CD14-positive monocyte (primary cell): ENCODE measurements at regions not wholly inside any gene's neighbourhood (a gene's known extent, or its start where the extent isn't known, plus 50 kb on each side); places are given as distances from the start of the nearest gene placed in this dataset.
"Not testable (repeated sequence)": the region's sequence is repeated elsewhere in the genome, so short reads cannot be mapped to it uniquely, and the experiment has no call there.

Experiments used
- DNase-seq, 3 donors: peaks; one replicate each; pipeline ENCODE4 v3.0.0-alpha.2; 2011 to 2022
- H2AFZ ChIP-seq: 2 replicates; pipeline ENCODE4 v1.6.0; 2012; ENCODE audit warnings: mild to moderate bottlenecking, low read depth, low read length, inconsistent platforms; ENCODE audit not compliant: insufficient read depth, poor library complexity, severe bottlenecking
- H3K27ac ChIP-seq, 2 donors: 1 replicate in 1 of 2; 2 replicates in 1 of 2; pipeline ENCODE4 v1.5.1; 2012 to 2013; ENCODE audit warnings: low read length in 2 of 2, control low read depth in 1 of 2, inconsistent platforms in 1 of 2, low read depth in 1 of 2, mild to moderate bottlenecking in 1 of 2
- H3K27me3 ChIP-seq, 2 donors: one replicate each; pipeline versions ENCODE4 v1.6.0 to v1.6.1; 2011 to 2013; ENCODE audit warnings: low read length in 2 of 2; ENCODE audit not compliant: control insufficient read depth in 2 of 2, insufficient read depth in 2 of 2
- H3K36me3 ChIP-seq, 2 donors: replicated peaks in 1 of 2; 1 replicate in 1 of 2; 2 replicates in 1 of 2; pipeline versions ENCODE4 v1.5.1 to v1.6.1; 2012 to 2013; ENCODE audit warnings: low read length in 2 of 2, control low read depth in 1 of 2, inconsistent platforms in 1 of 2, mild to moderate bottlenecking in 1 of 2; ENCODE audit not compliant: insufficient read depth in 2 of 2, control insufficient read depth in 1 of 2
- H3K4me1 ChIP-seq, 2 donors: 1 replicate in 1 of 2; 2 replicates in 1 of 2; pipeline versions ENCODE4 v1.5.1 to v1.6.1; 2012 to 2013; ENCODE audit warnings: low read length in 2 of 2, control low read depth in 1 of 2, inconsistent platforms in 1 of 2, mild to moderate bottlenecking in 1 of 2, moderate library complexity in 1 of 2; ENCODE audit not compliant: insufficient read depth in 2 of 2, control insufficient read depth in 1 of 2
- H3K4me2 ChIP-seq: replicated peaks from 2 replicates; pipeline ENCODE3; 2012; ENCODE audit warnings: low read length, moderate library complexity, mild to moderate bottlenecking; ENCODE audit not compliant: poor library complexity, severe bottlenecking; ENCODE audit errors: extremely low read depth
- H3K4me3 ChIP-seq, 3 experiments: fragments of 200-600 bp in 1 of 3; sonication (generic) in 1 of 3; replicated peaks in 1 of 3; 1 replicate in 2 of 3; 2 replicates in 1 of 3; pipeline ENCODE4 v1.5.1; 2011 to 2013; ENCODE audit warnings: low read length in 3 of 3, mild to moderate bottlenecking in 3 of 3, control low read depth in 2 of 3, low read depth in 2 of 3, inconsistent platforms in 1 of 3, moderate library complexity in 1 of 3
- H3K79me2 ChIP-seq: 2 replicates; pipeline ENCODE4 v1.6.0; 2012; ENCODE audit warnings: mild to moderate bottlenecking, control low read depth, inconsistent platforms, low read length, moderate library complexity; ENCODE audit not compliant: insufficient read depth
- H3K9ac ChIP-seq: 2 replicates; pipeline ENCODE4 v1.6.0; 2017; ENCODE audit warnings: low read length, mild to moderate bottlenecking; ENCODE audit not compliant: insufficient read depth, poor library complexity, severe bottlenecking
- H3K9me3 ChIP-seq, 2 donors: replicated peaks in 1 of 2; 1 replicate in 1 of 2; 2 replicates in 1 of 2; pipeline versions ENCODE4 v1.5.1 to v1.6.1; 2012 to 2013; ENCODE audit warnings: low read length in 2 of 2, control low read depth in 1 of 2; ENCODE audit not compliant: control insufficient read depth in 1 of 2, insufficient read depth in 1 of 2
- H4K20me1 ChIP-seq: 2 replicates; pipeline ENCODE4 v1.6.0; 2012; ENCODE audit warnings: mild to moderate bottlenecking, low read length, control low read depth, moderate library complexity; ENCODE audit not compliant: insufficient read depth
- H3K27ac Mint-ChIP-seq, 7 donors: one replicate each; pipeline ENCODE4 v1.8.0; 2020; ENCODE audit warnings: mild to moderate bottlenecking in 7 of 7, mixed read lengths in 7 of 7, moderate library complexity in 6 of 7, inconsistent platforms in 2 of 7
- H3K27me3 Mint-ChIP-seq, 3 donors: one replicate each; pipeline ENCODE4 v1.8.0; 2021 to 2022; ENCODE audit warnings: low read depth in 3 of 3, mild to moderate bottlenecking in 3 of 3, mixed read lengths in 3 of 3, moderate library complexity in 3 of 3, inconsistent platforms in 1 of 3
- H3K36me3 Mint-ChIP-seq, 2 donors: one replicate each; pipeline ENCODE4 v1.8.0; 2020; ENCODE audit warnings: mixed read lengths in 2 of 2, inconsistent platforms in 1 of 2, mild to moderate bottlenecking in 1 of 2
- H3K4me1 Mint-ChIP-seq: one replicate; pipeline ENCODE4 v1.8.0; 2020; ENCODE audit warnings: mild to moderate bottlenecking, mixed read lengths
- H3K4me3 Mint-ChIP-seq, 2 donors: one replicate each; pipeline ENCODE4 v1.8.0; 2020; ENCODE audit warnings: mild to moderate bottlenecking in 2 of 2, mixed read lengths in 2 of 2, moderate library complexity in 1 of 2
- H3K9me3 Mint-ChIP-seq, 7 donors: one replicate each; pipeline ENCODE4 v1.8.0; 2020 to 2022; ENCODE audit warnings: mixed read lengths in 7 of 7, mild to moderate bottlenecking in 6 of 7, moderate library complexity in 6 of 7, inconsistent platforms in 2 of 7
- WGBS: methylation state at CpG from one replicate; pipeline ENCODE4 v1.1.5; 2013; ENCODE audit warnings: missing lambda C conversion rate; ENCODE audit not compliant: insufficient coverage; 5-methylcytosine and 5-hydroxymethylcytosine counted together
- intact Hi-C, 2 donors: fragments of 100-400 bp; cut with micrococcal nuclease; formaldehyde crosslinking; loops; one replicate each; pipeline versions ENCODE4 v1.15.0 to v1.15.1; 2023
- TF ChIP-seq, protein P1 (sequence below): fragments of 200-600 bp; IDR thresholded peaks from one replicate; pipeline ENCODE4 v1.8.0; 2022; ENCODE audit warnings: antibody characterized with exemption, mild to moderate bottlenecking

DNA sequence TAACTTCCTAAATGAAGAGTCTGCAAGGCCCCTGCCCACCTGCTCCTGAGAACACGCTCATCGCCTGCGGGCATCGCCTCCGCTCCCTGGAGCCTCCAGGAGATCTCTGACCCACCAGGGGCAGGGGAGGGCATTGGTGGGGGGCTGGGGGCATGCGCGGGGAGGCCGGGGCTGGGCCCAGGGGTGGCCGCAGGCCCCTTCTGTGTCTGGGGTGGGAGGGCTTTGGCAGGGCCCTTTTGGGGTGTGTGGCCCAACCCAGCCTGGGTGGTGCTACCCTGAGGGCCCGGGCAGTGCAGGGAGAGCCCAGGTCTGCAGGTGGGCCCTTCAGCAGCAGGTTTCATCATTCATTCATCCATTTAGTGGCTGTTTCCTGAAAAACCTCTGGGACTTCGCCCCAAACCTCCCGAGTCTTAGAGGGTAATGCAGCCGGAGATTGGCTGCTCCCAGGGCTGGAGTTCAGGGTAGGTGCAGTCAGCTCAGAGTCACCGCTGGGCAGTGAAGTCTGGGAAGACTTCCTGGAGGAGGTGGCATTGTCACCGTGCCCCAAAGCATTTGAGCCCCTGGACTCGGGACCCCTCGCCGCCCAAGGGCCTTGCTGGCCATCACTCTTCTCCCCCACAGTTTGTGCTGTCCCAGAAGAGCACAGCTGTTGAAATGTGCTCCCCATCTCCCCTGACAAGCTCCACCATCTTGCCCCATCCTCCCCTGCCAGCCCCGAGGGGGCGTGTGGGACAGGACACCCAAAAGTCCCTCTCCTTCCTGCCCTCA, 255.1 kb downstream of the PARP8 start:
- Mint-ChIP-seq H3K36me3 (no peaks in the 10 kb centered on the region), H3K27me3 (peaks cover 2 to 10% (median 5%) of the 10 kb centered on the region in 3 donors), H3K4me1 (no peaks in the 10 kb centered on the region), H3K27ac (no peak overlapping the region), H3K4me3 (no peak overlapping the region), H3K9me3 (peaks cover 4 to 22% (median 13%) of the 10 kb centered on the region in 7 donors)
- no peak overlapping the region for H3K27ac ChIP-seq
- peaks cover 0 to 21% of the 10 kb centered on the region in 2 donors for H3K9me3 ChIP-seq
- no peaks in the 10 kb centered on the region for H3K4me1 ChIP-seq
- H3K9ac ChIP-seq: no peak overlapping the region
- no peaks in the 10 kb centered on the region for H3K27me3 ChIP-seq
- 92% methylated on average over 8 of the region's 20 CpGs for WGBS
- H3K4me2 ChIP-seq: no peak overlapping the region
- DNase-seq: no peak
- H2AFZ ChIP-seq: no peak overlapping the region
- no peaks in the 10 kb centered on the region for H3K79me2 ChIP-seq
- no peaks in the 10 kb centered on the region for H3K36me3 ChIP-seq
- intact Hi-C loops: no loop called here
- no peak overlapping the region for H3K4me3 ChIP-seq
- TF ChIP-seq, protein P1, sequence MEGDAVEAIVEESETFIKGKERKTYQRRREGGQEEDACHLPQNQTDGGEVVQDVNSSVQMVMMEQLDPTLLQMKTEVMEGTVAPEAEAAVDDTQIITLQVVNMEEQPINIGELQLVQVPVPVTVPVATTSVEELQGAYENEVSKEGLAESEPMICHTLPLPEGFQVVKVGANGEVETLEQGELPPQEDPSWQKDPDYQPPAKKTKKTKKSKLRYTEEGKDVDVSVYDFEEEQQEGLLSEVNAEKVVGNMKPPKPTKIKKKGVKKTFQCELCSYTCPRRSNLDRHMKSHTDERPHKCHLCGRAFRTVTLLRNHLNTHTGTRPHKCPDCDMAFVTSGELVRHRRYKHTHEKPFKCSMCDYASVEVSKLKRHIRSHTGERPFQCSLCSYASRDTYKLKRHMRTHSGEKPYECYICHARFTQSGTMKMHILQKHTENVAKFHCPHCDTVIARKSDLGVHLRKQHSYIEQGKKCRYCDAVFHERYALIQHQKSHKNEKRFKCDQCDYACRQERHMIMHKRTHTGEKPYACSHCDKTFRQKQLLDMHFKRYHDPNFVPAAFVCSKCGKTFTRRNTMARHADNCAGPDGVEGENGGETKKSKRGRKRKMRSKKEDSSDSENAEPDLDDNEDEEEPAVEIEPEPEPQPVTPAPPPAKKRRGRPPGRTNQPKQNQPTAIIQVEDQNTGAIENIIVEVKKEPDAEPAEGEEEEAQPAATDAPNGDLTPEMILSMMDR: no peak
- H4K20me1 ChIP-seq: no peaks in the 10 kb centered on the region

DNA sequence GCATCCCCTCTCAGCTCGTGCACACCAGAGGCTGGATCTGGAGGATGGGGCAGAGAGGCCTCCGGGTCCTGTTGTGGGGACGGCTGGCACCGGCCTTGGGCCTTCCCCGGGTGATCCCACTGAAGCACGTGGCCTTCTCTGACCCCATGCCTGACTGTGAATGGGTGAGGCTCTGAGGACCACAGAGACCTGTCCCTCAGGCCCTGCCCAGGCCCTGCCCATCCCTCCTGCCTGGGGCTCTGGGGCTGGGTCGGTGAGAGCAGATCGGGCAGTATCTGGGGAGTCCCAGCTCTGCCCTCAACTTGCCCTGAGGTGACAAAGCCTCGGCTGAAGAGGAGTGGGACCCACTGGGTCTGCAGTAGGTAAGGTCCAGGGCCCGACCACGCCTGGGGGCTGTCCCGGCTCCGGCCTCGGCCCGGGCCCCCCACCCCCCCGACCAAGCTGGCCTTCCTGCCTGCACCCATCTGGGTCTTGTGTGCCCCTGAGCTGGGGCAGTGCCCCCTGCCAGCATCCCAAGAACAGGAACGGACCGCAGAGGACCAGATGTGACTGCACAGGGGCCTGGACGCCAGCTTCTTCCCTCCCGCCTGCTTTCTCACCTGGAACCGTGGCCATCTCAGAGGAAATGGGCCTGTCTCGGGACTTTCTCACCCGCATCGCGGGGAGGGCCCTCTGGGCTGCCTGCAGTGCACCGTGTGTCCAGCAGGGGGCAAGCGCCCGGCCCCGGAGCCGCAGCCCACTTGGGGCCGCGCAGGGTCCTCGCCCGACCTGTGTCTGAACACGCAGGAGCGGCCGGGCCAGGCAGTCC, 255.9 kb downstream of the PARP8 start:
- H3K36me3 Mint-ChIP-seq, DNase-seq, H3K4me2 ChIP-seq, H3K4me3 ChIP-seq, H3K79me2 ChIP-seq, H3K36me3 ChIP-seq, H3K27me3 ChIP-seq, H3K27me3 Mint-ChIP-seq, intact Hi-C loops, H4K20me1 ChIP-seq, H2AFZ ChIP-seq, H3K27ac Mint-ChIP-seq, H3K4me3 Mint-ChIP-seq, H3K9ac ChIP-seq, H3K4me1 Mint-ChIP-seq, H3K4me1 ChIP-seq, H3K27ac ChIP-seq: not testable (repeated sequence)
- peaks cover 4 to 22% (median 13%) of the 10 kb centered on the region in 7 donors for H3K9me3 Mint-ChIP-seq
- TF ChIP-seq, protein P1: peak; percentile 52
- WGBS: 84% methylated on average over 31 of the region's 37 CpGs
- H3K9me3 ChIP-seq: peaks cover 0 to 21% of the 10 kb centered on the region in 2 donors
